Lower leg skin (tissue), 3 donors: ENCODE measurements at regions not wholly inside any gene's neighbourhood (a gene's known extent, or its start where the extent isn't known, plus 50 kb on each side); places are given as distances from the start of the nearest gene placed in this dataset.
"Not testable (repeated sequence)": the region's sequence is repeated elsewhere in the genome, so short reads cannot be mapped to it uniquely, and the experiment has no call there.

Experiments used
- POLR2A ChIP-seq, 2 donors: fragments of 450-650 bp; IDR thresholded peaks; one replicate each; pipeline ENCODE4 v1.6.1; 2016 to 2017; ENCODE audit warnings: antibody characterized with exemption in 2 of 2, mild to moderate bottlenecking in 1 of 2, moderate library complexity in 1 of 2
- TF ChIP-seq, protein P1 (sequence below), 3 donors: fragments of 450-650 bp; IDR thresholded peaks; one replicate each; pipeline ENCODE4 v1.5.1; 2016; ENCODE audit warnings: antibody characterized with exemption in 3 of 3, mild to moderate bottlenecking in 3 of 3, moderate library complexity in 2 of 3

DNA sequence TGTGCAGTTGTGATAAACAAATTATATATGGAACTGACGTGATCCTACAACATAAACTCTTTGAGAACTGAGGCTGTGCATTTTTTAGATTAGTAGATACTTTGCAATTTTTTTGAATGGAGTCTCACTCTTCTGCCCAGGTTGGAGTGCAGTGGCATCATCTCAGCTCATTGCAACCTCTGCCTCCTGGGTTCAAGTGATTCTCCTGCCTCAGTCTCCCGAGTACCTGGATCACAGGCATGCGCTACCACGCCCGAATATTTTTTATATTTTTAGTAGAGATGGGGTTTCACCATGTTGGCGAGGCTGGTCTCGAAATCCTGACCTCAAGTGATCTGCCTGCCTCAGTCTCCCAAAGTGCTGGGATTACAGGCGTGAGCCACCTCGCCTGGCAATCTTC, 145.9 kb downstream of the POTEH start:
- TF ChIP-seq, protein P1, sequence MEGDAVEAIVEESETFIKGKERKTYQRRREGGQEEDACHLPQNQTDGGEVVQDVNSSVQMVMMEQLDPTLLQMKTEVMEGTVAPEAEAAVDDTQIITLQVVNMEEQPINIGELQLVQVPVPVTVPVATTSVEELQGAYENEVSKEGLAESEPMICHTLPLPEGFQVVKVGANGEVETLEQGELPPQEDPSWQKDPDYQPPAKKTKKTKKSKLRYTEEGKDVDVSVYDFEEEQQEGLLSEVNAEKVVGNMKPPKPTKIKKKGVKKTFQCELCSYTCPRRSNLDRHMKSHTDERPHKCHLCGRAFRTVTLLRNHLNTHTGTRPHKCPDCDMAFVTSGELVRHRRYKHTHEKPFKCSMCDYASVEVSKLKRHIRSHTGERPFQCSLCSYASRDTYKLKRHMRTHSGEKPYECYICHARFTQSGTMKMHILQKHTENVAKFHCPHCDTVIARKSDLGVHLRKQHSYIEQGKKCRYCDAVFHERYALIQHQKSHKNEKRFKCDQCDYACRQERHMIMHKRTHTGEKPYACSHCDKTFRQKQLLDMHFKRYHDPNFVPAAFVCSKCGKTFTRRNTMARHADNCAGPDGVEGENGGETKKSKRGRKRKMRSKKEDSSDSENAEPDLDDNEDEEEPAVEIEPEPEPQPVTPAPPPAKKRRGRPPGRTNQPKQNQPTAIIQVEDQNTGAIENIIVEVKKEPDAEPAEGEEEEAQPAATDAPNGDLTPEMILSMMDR (IDR thresholded peaks at IDR 0.05): not testable (repeated sequence)
- TF ChIP-seq POLR2A (IDR thresholded peaks at IDR 0.05): not testable (repeated sequence)
